H9 (cell line): ENCODE measurements at regions not wholly inside any gene's neighbourhood (a gene's known extent, or its start where the extent isn't known, plus 50 kb on each side); places are given as distances from the start of the nearest gene placed in this dataset.

Experiments
- DNase-seq: peaks from one replicate; pipeline ENCODE4 v3.0.0-alpha.2; 2017
- H2AFZ ChIP-seq: one replicate; pipeline ENCODE4 v1.6.1; 2013; ENCODE audit warnings: mild to moderate bottlenecking, low read length, control low read depth, moderate library complexity
- H2AK5ac ChIP-seq: 2 replicates; pipeline ENCODE4 v1.6.1; 2013; ENCODE audit warnings: low read length, control low read depth, mixed read lengths; ENCODE audit not compliant: insufficient read length
- H2BK120ac ChIP-seq: one replicate; pipeline ENCODE4 v1.6.1; 2013; ENCODE audit warnings: low read depth, mild to moderate bottlenecking, low read length, control low read depth, inconsistent platforms; ENCODE audit not compliant: poor library complexity, severe bottlenecking
- H2BK12ac ChIP-seq: 2 replicates; pipeline ENCODE4 v1.6.1; 2013; ENCODE audit warnings: low read length, control low read depth, mixed read lengths, low read depth; ENCODE audit not compliant: insufficient read length
- H2BK15ac ChIP-seq: 2 replicates; pipeline ENCODE4 v1.6.1; 2013; ENCODE audit warnings: low read depth, low read length, control low read depth
- H2BK20ac ChIP-seq: one replicate; pipeline ENCODE4 v1.6.1; 2013; ENCODE audit warnings: low read depth, mild to moderate bottlenecking, low read length, control low read depth, inconsistent platforms; ENCODE audit not compliant: poor library complexity, severe bottlenecking
- H2BK5ac ChIP-seq: 2 replicates; pipeline ENCODE4 v1.6.1; 2013; ENCODE audit warnings: low read length, control low read depth, mixed read lengths; ENCODE audit not compliant: insufficient read length
- H3K14ac ChIP-seq: 2 replicates; pipeline ENCODE4 v1.6.1; 2013; ENCODE audit warnings: low read length, control low read depth; ENCODE audit not compliant: insufficient read depth
- H3K18ac ChIP-seq: 2 replicates; pipeline ENCODE4 v1.6.1; 2013; ENCODE audit warnings: low read depth, mild to moderate bottlenecking, mixed read lengths, low read length, control low read depth; ENCODE audit not compliant: insufficient read length
- H3K23ac ChIP-seq: 2 replicates; pipeline ENCODE4 v1.6.1; 2013; ENCODE audit warnings: low read length, control low read depth, mixed read lengths, low read depth; ENCODE audit not compliant: insufficient read length
- H3K23me2 ChIP-seq: 2 replicates; pipeline ENCODE4 v1.6.1; 2013; ENCODE audit warnings: low read depth, mild to moderate bottlenecking, mixed read lengths, low read length, control low read depth; ENCODE audit not compliant: insufficient read length, poor library complexity, severe bottlenecking
- H3K27ac ChIP-seq: 2 replicates; pipeline ENCODE4 v1.5.1; 2013; ENCODE audit warnings: low read length, control low read depth, mixed read lengths, low read depth; ENCODE audit not compliant: insufficient read length
- H3K27me3 ChIP-seq: 2 replicates; pipeline ENCODE4 v1.6.1; 2013; ENCODE audit warnings: low read length, control low read depth, inconsistent platforms; ENCODE audit not compliant: insufficient read depth
- H3K4ac ChIP-seq: 2 replicates; pipeline ENCODE4 v1.6.1; 2013; ENCODE audit warnings: low read depth, mild to moderate bottlenecking, control low read depth, inconsistent platforms, low read length, moderate library complexity
- H3K4me1 ChIP-seq: 2 replicates; pipeline ENCODE4 v1.6.1; 2013; ENCODE audit warnings: low read length, control low read depth, inconsistent platforms; ENCODE audit not compliant: insufficient read depth
- H3K4me2 ChIP-seq: 2 replicates; pipeline ENCODE4 v1.6.1; 2013; ENCODE audit warnings: low read length, control low read depth, mixed read lengths; ENCODE audit not compliant: insufficient read length, insufficient read depth
- H3K56ac ChIP-seq: 2 replicates; pipeline ENCODE4 v1.6.1; 2013; ENCODE audit warnings: low read depth, mild to moderate bottlenecking, mixed read lengths, low read length, control low read depth; ENCODE audit not compliant: insufficient read length
- H3K79me1 ChIP-seq: 2 replicates; pipeline ENCODE4 v1.6.1; 2013; ENCODE audit warnings: low read depth, mild to moderate bottlenecking, moderate library complexity, low read length, control low read depth, inconsistent platforms; ENCODE audit not compliant: insufficient read depth, poor library complexity, severe bottlenecking
- H3K79me2 ChIP-seq: 2 replicates; pipeline ENCODE4 v1.6.1; 2013; ENCODE audit warnings: low read length, control low read depth, inconsistent platforms; ENCODE audit not compliant: insufficient read depth
- H3K9ac ChIP-seq: 2 replicates; pipeline ENCODE4 v1.6.1; 2013; ENCODE audit warnings: low read length, control low read depth, mixed read lengths; ENCODE audit not compliant: insufficient read length; ENCODE audit errors: extremely low read depth
- H3K9me3 ChIP-seq: one replicate; pipeline ENCODE4 v1.6.1; 2013; ENCODE audit warnings: low read depth, low read length, inconsistent platforms; ENCODE audit not compliant: control insufficient read depth
- H3T11ph ChIP-seq: one replicate; pipeline ENCODE4 v1.6.1; 2013; ENCODE audit warnings: mild to moderate bottlenecking, low read length, control low read depth, inconsistent platforms
- H4K20me1 ChIP-seq: one replicate; pipeline ENCODE4 v1.6.1; 2013; ENCODE audit not compliant: control insufficient read depth, insufficient read length, insufficient read depth
- H4K5ac ChIP-seq: 2 replicates; pipeline ENCODE4 v1.6.1; 2013; ENCODE audit warnings: low read depth, mild to moderate bottlenecking, mixed read lengths, low read length, control low read depth; ENCODE audit not compliant: insufficient read length
- H4K8ac ChIP-seq: replicated peaks from 2 replicates; pipeline ENCODE4 v1.6.1; 2013; ENCODE audit warnings: low read length, control low read depth, mixed read lengths, low read depth; ENCODE audit not compliant: insufficient read length
- H4K91ac ChIP-seq: 2 replicates; pipeline ENCODE4 v1.6.1; 2013; ENCODE audit warnings: low read depth, mild to moderate bottlenecking, moderate library complexity, mixed read lengths, low read length, control low read depth; ENCODE audit not compliant: insufficient read length
- H3K27ac Mint-ChIP-seq, 3 experiments: 2 replicates in 2 of 3; 3 replicates in 1 of 3; pipeline ENCODE4 v1.8.0; 2020 to 2021; ENCODE audit warnings: mixed read lengths in 3 of 3, mild to moderate bottlenecking in 1 of 3, moderate library complexity in 1 of 3
- H3K27me3 Mint-ChIP-seq: 2 replicates; pipeline ENCODE4 v1.8.0; 2021; ENCODE audit warnings: low read depth, mild to moderate bottlenecking, moderate library complexity, mixed read lengths
- H3K36me3 Mint-ChIP-seq, 3 experiments: 2 replicates in 2 of 3; 3 replicates in 1 of 3; pipeline ENCODE4 v1.8.0; 2020 to 2021; ENCODE audit warnings: low read depth in 3 of 3, mixed read lengths in 3 of 3; ENCODE audit not compliant: insufficient read depth in 1 of 3
- H3K4me1 Mint-ChIP-seq, 2 experiments: 2 replicates each; pipeline ENCODE4 v1.8.0; 2020; ENCODE audit warnings: mixed read lengths in 2 of 2
- H3K4me3 Mint-ChIP-seq, 2 experiments: 2 replicates in 1 of 2; 3 replicates in 1 of 2; pipeline ENCODE4 v1.8.0; 2020 to 2021; ENCODE audit warnings: mild to moderate bottlenecking in 2 of 2, mixed read lengths in 2 of 2, moderate library complexity in 1 of 2
- H3K9me3 Mint-ChIP-seq, 2 experiments: 2 replicates in 1 of 2; 3 replicates in 1 of 2; pipeline ENCODE4 v1.8.0; 2020; ENCODE audit warnings: mild to moderate bottlenecking in 2 of 2, mixed read lengths in 2 of 2, moderate library complexity in 1 of 2
- WGBS: extraction: QIAGEN DNeasy Blood & Tissue Kit; methylation state at CpG from one replicate; pipeline ENCODE4 v1.1.7; 2013; ENCODE audit warnings: missing lambda C conversion rate, low lambda C conversion rate, mixed read lengths; ENCODE audit not compliant: insufficient read length; ENCODE audit errors: extremely low coverage; 5-methylcytosine and 5-hydroxymethylcytosine counted together
- TF ChIP-seq, protein P1 (sequence below): fragments of 200-600 bp; sonication (generic); conservative IDR thresholded peaks from 3 replicates; pipeline ENCODE4 v1.8.0; 2021; ENCODE audit warnings: antibody characterized with exemption, mild to moderate bottlenecking

DNA sequence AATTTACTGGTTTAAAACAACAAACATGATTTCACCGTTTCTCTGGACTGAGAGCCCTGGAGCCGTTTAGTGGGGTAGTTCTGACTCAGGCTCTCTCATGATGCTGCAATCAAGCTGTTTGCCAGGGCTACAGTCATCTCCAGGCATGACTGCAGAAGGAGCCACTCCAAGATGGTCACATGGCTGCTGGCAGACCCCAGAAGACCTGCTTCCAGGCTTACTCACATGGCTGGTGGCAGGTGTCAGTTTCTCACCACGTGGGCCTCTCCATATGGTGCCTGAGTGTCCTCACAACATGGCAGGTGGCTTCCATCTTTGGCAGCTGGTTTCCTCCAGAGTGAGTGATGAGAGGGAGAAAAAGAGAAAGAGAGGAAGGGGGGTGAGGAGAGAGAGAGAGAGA lies 378.3 kb upstream of the RGMA start:
- no peak overlapping the region for H3K27ac Mint-ChIP-seq
- DNase-seq: no peak

More for the DNA sequence above, 378.3 kb upstream of the RGMA start:
- Histone ChIP-seq H2BK5ac (no peak overlapping the region), H4K5ac (no peak overlapping the region), H2BK12ac (no peak overlapping the region), H3K56ac (no peak overlapping the region), H4K20me1 (no peaks in the 10 kb centered on the region), H3K79me2 (no peaks in the 10 kb centered on the region), H3K18ac (no peak overlapping the region), H3K4me1 (peaks cover 6% of the 10 kb centered on the region; the same call in 1 of the 2 replicates), H3K23me2 (no peaks in the 10 kb centered on the region), H2AK5ac (no peak overlapping the region), H3K79me1 (no peaks in the 10 kb centered on the region), H3K23ac (no peak overlapping the region), H3K9ac (no peak overlapping the region), H2BK120ac (no peak overlapping the region), H3K14ac (no peak overlapping the region), H4K8ac (no peak overlapping the region), H3K27ac (no peak overlapping the region), H2AFZ (no peak overlapping the region), H4K91ac (no peak overlapping the region), H3K4ac (no peak overlapping the region), H3K4me2 (no peak overlapping the region), H3K9me3 (no peaks in the 10 kb centered on the region), H3K27me3 (no peaks in the 10 kb centered on the region), H2BK15ac (no peak overlapping the region), H2BK20ac (no peak overlapping the region), H3T11ph (no peak overlapping the region)
- peaks cover 0 to 7% (median 2%) of the 10 kb centered on the region in 3 experiments; a peak in 2 of 7 replicates for H3K36me3 Mint-ChIP-seq
- H3K9me3 Mint-ChIP-seq: peaks cover 1 to 3% of the 10 kb centered on the region in 2 experiments; a peak in 3 of 5 replicates
- peaks cover 42 to 44% of the 10 kb centered on the region in 2 experiments for H3K4me1 Mint-ChIP-seq
- H3K27me3 Mint-ChIP-seq: peaks cover 4% of the 10 kb centered on the region
- TF ChIP-seq, protein P1, sequence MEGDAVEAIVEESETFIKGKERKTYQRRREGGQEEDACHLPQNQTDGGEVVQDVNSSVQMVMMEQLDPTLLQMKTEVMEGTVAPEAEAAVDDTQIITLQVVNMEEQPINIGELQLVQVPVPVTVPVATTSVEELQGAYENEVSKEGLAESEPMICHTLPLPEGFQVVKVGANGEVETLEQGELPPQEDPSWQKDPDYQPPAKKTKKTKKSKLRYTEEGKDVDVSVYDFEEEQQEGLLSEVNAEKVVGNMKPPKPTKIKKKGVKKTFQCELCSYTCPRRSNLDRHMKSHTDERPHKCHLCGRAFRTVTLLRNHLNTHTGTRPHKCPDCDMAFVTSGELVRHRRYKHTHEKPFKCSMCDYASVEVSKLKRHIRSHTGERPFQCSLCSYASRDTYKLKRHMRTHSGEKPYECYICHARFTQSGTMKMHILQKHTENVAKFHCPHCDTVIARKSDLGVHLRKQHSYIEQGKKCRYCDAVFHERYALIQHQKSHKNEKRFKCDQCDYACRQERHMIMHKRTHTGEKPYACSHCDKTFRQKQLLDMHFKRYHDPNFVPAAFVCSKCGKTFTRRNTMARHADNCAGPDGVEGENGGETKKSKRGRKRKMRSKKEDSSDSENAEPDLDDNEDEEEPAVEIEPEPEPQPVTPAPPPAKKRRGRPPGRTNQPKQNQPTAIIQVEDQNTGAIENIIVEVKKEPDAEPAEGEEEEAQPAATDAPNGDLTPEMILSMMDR: no peak
- no peak overlapping the region for H3K4me3 Mint-ChIP-seq
- no CpG with 5 or more reads among the region's 3 CpGs for WGBS
